ENCODE measurements at regions not wholly inside any gene's neighbourhood (a gene's known extent, or its start where the extent isn't known, plus 50 kb on each side); places are given as distances from the start of the nearest gene placed in this dataset.
"Not testable (repeated sequence)": the region's sequence is repeated elsewhere in the genome, so short reads cannot be mapped to it uniquely, and the experiment has no call there.

- Histone ChIP-seq H3K4me1 (ENCODE audit: control insufficient read depth in 1 of 2, insufficient read depth in 2 of 2, low read length in 2 of 2) (no peaks in the 10 kb centered on the region), H3K79me2 (ENCODE audit: control insufficient read depth, insufficient read depth, low read length, poor library complexity) (no peaks in the 10 kb centered on the region), H4K8ac (ENCODE audit: low read depth, low read length) (no peak overlapping the region), H3K27me3 (ENCODE audit: insufficient read depth, low read length) (no peaks in the 10 kb centered on the region), H2BK120ac (ENCODE audit: insufficient read depth, low read length, poor library complexity) (no peak overlapping the region), H3K4ac (ENCODE audit: low read depth, low read length) (no peak overlapping the region), H3K4me2 (ENCODE audit: low read length) (no peak overlapping the region), H4K91ac (ENCODE audit: low read depth, low read length) (no peak overlapping the region), H3K79me1 (ENCODE audit: low read length) (no peaks in the 10 kb centered on the region), H3K9ac (ENCODE audit: low read length) (no peak overlapping the region), H3K23ac (ENCODE audit: low read length) (no peak overlapping the region), H3K18ac (ENCODE audit: low read length) (no peak overlapping the region), H3K14ac (ENCODE audit: low read length) (no peak overlapping the region), H3K36me3 (ENCODE audit: control insufficient read depth in 1 of 2, insufficient read depth in 2 of 2, low read length in 2 of 2) (no peaks in the 10 kb centered on the region), H3K27ac (ENCODE audit: low read depth, low read length) (no peak overlapping the region), H2AFZ (ENCODE audit: insufficient read depth, low read length, poor library complexity) (no peak overlapping the region), H2BK12ac (ENCODE audit: low read length) (no peak overlapping the region), H4K12ac (ENCODE audit: low read depth, low read length) (no peak overlapping the region), H3K9me3 (ENCODE audit: insufficient read depth, low read depth, low read length) (peaks cover 5% of the 10 kb centered on the region), H3K4me3 (ENCODE audit: low read depth, low read length) (no peak overlapping the region), H2AK5ac (ENCODE audit: low read length) (no peak overlapping the region), H2BK5ac (ENCODE audit: low read depth, low read length, poor library complexity) (no peak overlapping the region)
- no CpG with 5 or more reads among the region's 2 CpGs for WGBS (ENCODE audit: extremely low coverage, insufficient coverage, insufficient read length)
- DNase-seq, result no peak
Observed at GRCh38 chr13:112270951-112271350, 105.2 kb upstream of the SPACA7 start.

GRCh38 chr13:112286733-112287132, 89.4 kb upstream of the SPACA7 start:
- H3K9ac ChIP-seq (ENCODE audit: low read length); H3K18ac ChIP-seq (ENCODE audit: low read length); H3K23ac ChIP-seq (ENCODE audit: low read length); H4K91ac ChIP-seq (ENCODE audit: low read depth, low read length); H3K36me3 ChIP-seq (ENCODE audit: control insufficient read depth in 1 of 2, insufficient read depth in 2 of 2, low read length in 2 of 2); H3K9me3 ChIP-seq (ENCODE audit: insufficient read depth, low read depth, low read length); H2AK5ac ChIP-seq (ENCODE audit: low read length); H2BK120ac ChIP-seq (ENCODE audit: insufficient read depth, low read length, poor library complexity); H3K4me2 ChIP-seq (ENCODE audit: low read length); H4K8ac ChIP-seq (ENCODE audit: low read depth, low read length); DNase-seq; H3K79me1 ChIP-seq (ENCODE audit: low read length); H3K4me3 ChIP-seq (ENCODE audit: low read depth, low read length); H3K4ac ChIP-seq (ENCODE audit: low read depth, low read length); H2AFZ ChIP-seq (ENCODE audit: insufficient read depth, low read length, poor library complexity); H3K14ac ChIP-seq (ENCODE audit: low read length); H3K27ac ChIP-seq (ENCODE audit: low read depth, low read length); H3K4me1 ChIP-seq (ENCODE audit: control insufficient read depth in 1 of 2, insufficient read depth in 2 of 2, low read length in 2 of 2); H3K79me2 ChIP-seq (ENCODE audit: control insufficient read depth, insufficient read depth, low read length, poor library complexity); H4K12ac ChIP-seq (ENCODE audit: low read depth, low read length); H3K27me3 ChIP-seq (ENCODE audit: insufficient read depth, low read length); H2BK12ac ChIP-seq (ENCODE audit: low read length); H2BK5ac ChIP-seq (ENCODE audit: low read depth, low read length, poor library complexity): not testable (repeated sequence)

GRCh38 chr13:112320303-112320702, 55.9 kb upstream of the SPACA7 start:
- Histone ChIP-seq H2BK5ac (ENCODE audit: low read depth, low read length, poor library complexity) (no peak overlapping the region), H4K8ac (ENCODE audit: low read depth, low read length) (no peak overlapping the region), H3K14ac (ENCODE audit: low read length) (no peak overlapping the region), H3K27ac (ENCODE audit: low read depth, low read length) (no peak overlapping the region), H3K4me1 (ENCODE audit: control insufficient read depth in 1 of 2, insufficient read depth in 2 of 2, low read length in 2 of 2) (no peaks in the 10 kb centered on the region), H3K36me3 (ENCODE audit: control insufficient read depth in 1 of 2, insufficient read depth in 2 of 2, low read length in 2 of 2) (no peaks in the 10 kb centered on the region), H2AK5ac (ENCODE audit: low read length) (no peak overlapping the region), H3K9ac (ENCODE audit: low read length) (no peak overlapping the region), H2AFZ (ENCODE audit: insufficient read depth, low read length, poor library complexity) (no peak overlapping the region), H4K12ac (ENCODE audit: low read depth, low read length) (no peak overlapping the region), H2BK120ac (ENCODE audit: insufficient read depth, low read length, poor library complexity) (no peak overlapping the region), H3K18ac (ENCODE audit: low read length) (no peak overlapping the region), H3K4me3 (ENCODE audit: low read depth, low read length) (peak overlapping the region; percentile 26), H3K79me2 (ENCODE audit: control insufficient read depth, insufficient read depth, low read length, poor library complexity) (no peaks in the 10 kb centered on the region), H3K4me2 (ENCODE audit: low read length) (no peak overlapping the region), H3K79me1 (ENCODE audit: low read length) (no peaks in the 10 kb centered on the region), H3K27me3 (ENCODE audit: insufficient read depth, low read length) (no peaks in the 10 kb centered on the region), H3K9me3 (ENCODE audit: insufficient read depth, low read depth, low read length) (peaks cover 28% of the 10 kb centered on the region), H2BK12ac (ENCODE audit: low read length) (no peak overlapping the region), H3K23ac (ENCODE audit: low read length) (peak overlapping the region; percentile 59), H4K91ac (ENCODE audit: low read depth, low read length) (no peak overlapping the region), H3K4ac (ENCODE audit: low read depth, low read length) (no peak overlapping the region)
- WGBS (ENCODE audit: extremely low coverage, insufficient coverage, insufficient read length), result no CpG with 5 or more reads among the region's 7 CpGs
- no peak for DNase-seq

GRCh38 chr13:112322557-112322956, 53.6 kb upstream of the SPACA7 start:
- Histone ChIP-seq H3K23ac (ENCODE audit: low read length) (no peak overlapping the region), H2BK5ac (ENCODE audit: low read depth, low read length, poor library complexity) (no peak overlapping the region), H2AK5ac (ENCODE audit: low read length) (no peak overlapping the region), H3K9me3 (ENCODE audit: insufficient read depth, low read depth, low read length) (peaks cover 18% of the 10 kb centered on the region), H3K18ac (ENCODE audit: low read length) (no peak overlapping the region), H3K79me2 (ENCODE audit: control insufficient read depth, insufficient read depth, low read length, poor library complexity) (no peaks in the 10 kb centered on the region), H3K9ac (ENCODE audit: low read length) (no peak overlapping the region), H2BK120ac (ENCODE audit: insufficient read depth, low read length, poor library complexity) (no peak overlapping the region), H3K4me1 (ENCODE audit: control insufficient read depth in 1 of 2, insufficient read depth in 2 of 2, low read length in 2 of 2) (no peaks in the 10 kb centered on the region), H3K27ac (ENCODE audit: low read depth, low read length) (no peak overlapping the region), H4K8ac (ENCODE audit: low read depth, low read length) (no peak overlapping the region), H3K4me3 (ENCODE audit: low read depth, low read length) (no peak overlapping the region), H3K27me3 (ENCODE audit: insufficient read depth, low read length) (no peaks in the 10 kb centered on the region), H4K12ac (ENCODE audit: low read depth, low read length) (no peak overlapping the region), H3K4me2 (ENCODE audit: low read length) (no peak overlapping the region), H2BK12ac (ENCODE audit: low read length) (no peak overlapping the region), H3K14ac (ENCODE audit: low read length) (no peak overlapping the region), H3K4ac (ENCODE audit: low read depth, low read length) (no peak overlapping the region), H4K91ac (ENCODE audit: low read depth, low read length) (no peak overlapping the region), H3K36me3 (ENCODE audit: control insufficient read depth in 1 of 2, insufficient read depth in 2 of 2, low read length in 2 of 2) (no peaks in the 10 kb centered on the region), H3K79me1 (ENCODE audit: low read length) (no peaks in the 10 kb centered on the region), H2AFZ (ENCODE audit: insufficient read depth, low read length, poor library complexity) (no peak overlapping the region)
- DNase-seq, result no peak
- WGBS (ENCODE audit: extremely low coverage, insufficient coverage, insufficient read length), result no CpG with 5 or more reads among the region's 12 CpGs

Data from trophoblast cell (in vitro differentiated cells and primary cell).